ENCODE measurements at regions not wholly inside any gene's neighbourhood (a gene's known extent, or its start where the extent isn't known, plus 50 kb on each side); places are given as distances from the start of the nearest gene placed in this dataset.

DNA sequence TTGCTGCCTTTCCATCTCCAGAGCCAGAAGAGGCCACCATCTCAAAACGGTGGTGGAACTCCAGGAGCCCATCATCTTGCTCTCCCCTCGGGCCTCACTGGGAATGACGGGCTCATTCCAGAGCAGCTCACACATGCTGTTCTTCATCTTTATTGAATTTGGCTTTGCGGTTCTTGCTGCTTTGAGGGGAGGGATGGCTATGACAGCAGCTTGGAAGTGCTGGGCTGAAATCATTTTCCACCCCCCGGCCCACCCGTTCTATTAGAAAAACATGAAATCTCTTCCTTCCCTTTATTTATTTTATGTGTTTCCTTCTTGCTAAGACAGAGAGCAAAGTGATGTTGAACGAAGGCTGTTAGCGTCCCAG lies 149.8 kb upstream of the RPL38 start:
- Histone ChIP-seq H3K27ac (no peak overlapping the region), H3K9me3 (no peaks in the 10 kb centered on the region), H3K36me3 (no peaks in the 10 kb centered on the region), H3K27me3 (peaks cover 37% of the 10 kb centered on the region), H3K4me3 (no peak overlapping the region), H3K4me1 (no peaks in the 10 kb centered on the region)
- intact Hi-C loops (cut with DNase I; ENCODE audit: low total_unique reads) (no loop called here), in situ Hi-C loops (cut with MboI; ENCODE audit: low pct_ligation_motif_present in 1 of 4, low pct_unique_long_range_greater_than_20kb in 1 of 4, low sequenced_read_pairs in 3 of 4) (no loop called here)
- TF ChIP-seq EP300 (IDR thresholded peaks at IDR 0.05; ENCODE audit: low read depth) (no peak), POLR2AphosphoS5 (IDR thresholded peaks at IDR 0.05) (no peak), CTCF (IDR thresholded peaks at IDR 0.05) (no peak), POLR2A (IDR thresholded peaks at IDR 0.05) (no peak)
- 58 to 64% methylated on average over 6 to 8 of the region's 8 CpGs for WGBS, 2 donors (ENCODE audit: low coverage in 1 of 2)
- DNase-seq: no peak

GRCh38 chr17:74054249-74054648 lies 149.2 kb upstream of the RPL38 start:
- peaks cover 31% of the 10 kb centered on the region for H3K27me3 ChIP-seq
- H3K4me1 ChIP-seq: no peaks in the 10 kb centered on the region
- intact Hi-C loops (cut with DNase I; ENCODE audit: low total_unique reads) (no loop called here), in situ Hi-C loops (cut with MboI; ENCODE audit: low pct_ligation_motif_present in 1 of 4, low pct_unique_long_range_greater_than_20kb in 1 of 4, low sequenced_read_pairs in 3 of 4) (no loop called here)
- no peak for TF ChIP-seq POLR2A (IDR thresholded peaks at IDR 0.05)
- no peak for TF ChIP-seq EP300 (IDR thresholded peaks at IDR 0.05; ENCODE audit: low read depth)
- TF ChIP-seq CTCF (IDR thresholded peaks at IDR 0.05): no peak
- H3K4me3 ChIP-seq: no peak overlapping the region
- no peaks in the 10 kb centered on the region for H3K36me3 ChIP-seq
- H3K27ac ChIP-seq: no peak overlapping the region
- DNase-seq: no peak
- no peaks in the 10 kb centered on the region for H3K9me3 ChIP-seq
- 67 to 70% methylated on average over 1 to 4 of the region's 4 CpGs for WGBS, 2 donors (ENCODE audit: low coverage in 1 of 2)

DNA sequence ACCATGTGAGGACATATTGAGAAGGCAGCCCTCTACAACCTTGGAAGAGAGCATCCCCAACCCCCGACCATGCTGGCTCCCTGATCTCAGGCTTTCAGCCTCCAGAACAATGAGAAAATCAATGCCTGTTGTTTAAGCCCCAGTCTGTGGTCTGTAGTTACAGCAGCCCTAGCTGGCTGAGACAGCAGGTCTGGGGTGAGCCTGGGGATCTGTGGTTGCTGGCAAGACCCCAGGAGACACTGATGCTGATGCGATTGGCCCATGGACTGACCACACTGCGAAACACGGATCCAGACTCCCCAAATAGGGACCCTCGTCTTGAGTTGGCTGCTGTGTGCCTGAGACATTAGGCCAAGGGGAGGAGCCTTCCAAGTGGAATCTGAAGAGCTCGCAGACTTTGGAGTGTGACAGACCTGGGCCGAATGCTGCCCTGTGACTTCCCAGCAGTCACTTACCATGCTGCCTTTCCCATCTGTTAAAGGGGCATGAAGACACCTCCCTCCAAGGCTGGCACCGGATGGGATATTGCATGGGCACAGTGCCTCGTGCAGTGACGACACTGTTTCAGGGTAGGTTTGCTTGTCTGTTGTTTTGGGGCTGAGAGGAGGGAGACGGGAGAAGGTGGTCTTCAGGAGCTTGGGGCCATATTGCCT lies 147.8 kb upstream of the RPL38 start:
- 75% methylated on average over 9 of the region's 11 CpGs; no CpG with 5 or more reads in 1 of the 2 donors for WGBS, 2 donors (ENCODE audit: low coverage in 1 of 2)
- Histone ChIP-seq H3K36me3 (no peaks in the 10 kb centered on the region), H3K27me3 (peaks cover 24% of the 10 kb centered on the region), H3K27ac (no peak overlapping the region), H3K4me3 (no peak overlapping the region), H3K9me3 (no peaks in the 10 kb centered on the region), H3K4me1 (no peaks in the 10 kb centered on the region)
- in situ Hi-C loops (cut with MboI; ENCODE audit: low pct_ligation_motif_present in 1 of 4, low pct_unique_long_range_greater_than_20kb in 1 of 4, low sequenced_read_pairs in 3 of 4) (no loop called here), intact Hi-C loops (cut with DNase I; ENCODE audit: low total_unique reads) (no loop called here)
- TF ChIP-seq POLR2A (IDR thresholded peaks at IDR 0.05) (no peak), POLR2AphosphoS5 (IDR thresholded peaks at IDR 0.05) (no peak), EP300 (IDR thresholded peaks at IDR 0.05; ENCODE audit: low read depth) (no peak), CTCF (IDR thresholded peaks at IDR 0.05) (no peak)
- no peak for DNase-seq

GRCh38 chr17:74059479-74060240 lies 143.8 kb upstream of the RPL38 start:
- TF ChIP-seq POLR2A (IDR thresholded peaks at IDR 0.05): no peak
- no peak for TF ChIP-seq CTCF (IDR thresholded peaks at IDR 0.05)
- Histone ChIP-seq H3K4me1 (no peaks in the 10 kb centered on the region), H3K27ac (no peak overlapping the region), H3K9me3 (no peaks in the 10 kb centered on the region), H3K36me3 (no peaks in the 10 kb centered on the region), H3K4me3 (no peak overlapping the region), H3K27me3 (peaks cover 24% of the 10 kb centered on the region)
- WGBS, 2 donors (ENCODE audit: low coverage in 1 of 2): 54 to 59% methylated on average over 3 to 4 of the region's 4 CpGs
- no peak for DNase-seq
- in situ Hi-C loops (cut with MboI; ENCODE audit: low pct_ligation_motif_present in 1 of 4, low pct_unique_long_range_greater_than_20kb in 1 of 4, low sequenced_read_pairs in 3 of 4): no loop called here
- intact Hi-C loops (cut with DNase I; ENCODE audit: low total_unique reads): no loop called here

Data from transverse colon (tissue), 4 donors.